HEK293 (cell line): ENCODE measurements at regions not wholly inside any gene's neighbourhood (a gene's known extent, or its start where the extent isn't known, plus 50 kb on each side); places are given as distances from the start of the nearest gene placed in this dataset.

Source experiments
- CTCF ChIA-PET: fragments of 350-600 bp; formaldehyde crosslinking; extraction: SDS; loops from one replicate; lab custom pipeline; 2021; ENCODE audit warnings: antibody characterized with exemption; lab: Yijun Ruan, JAX
- POLR2A ChIA-PET: fragments of 300-600 bp; formaldehyde crosslinking; extraction: SDS; loops from one replicate; lab custom pipeline; 2020; ENCODE audit warnings: antibody characterized with exemption, inconsistent platforms; lab: Yijun Ruan, JAX
- H3K27ac ChIP-seq: fragments of 200-500 bp; sonication (Bioruptor generic); 2 replicates; pipeline ENCODE4 v1.5.1; 2014; ENCODE audit warnings: low read depth, low read length, control low read depth, inconsistent platforms; ENCODE audit errors: extremely low read depth
- H3K36me3 ChIP-seq, 2 experiments: fragments of 200-500 bp in 1 of 2; sonication (Bioruptor generic) in 1 of 2; 1 replicate in 1 of 2; 2 replicates in 1 of 2; pipeline ENCODE4 v1.5.1; 2014 to 2017; ENCODE audit warnings: inconsistent platforms in 2 of 2, low read length in 2 of 2; ENCODE audit not compliant: control insufficient read depth in 2 of 2, insufficient read depth in 1 of 2
- H3K4me1 ChIP-seq: fragments of 200-500 bp; sonication (Bioruptor generic); 2 replicates; pipeline ENCODE4 v1.5.1; 2014; ENCODE audit warnings: mild to moderate bottlenecking, low read length, inconsistent platforms; ENCODE audit not compliant: control insufficient read depth, insufficient read depth
- H3K4me3 ChIP-seq: 2 replicates; pipeline ENCODE4 v1.5.1; 2011; ENCODE audit warnings: low read depth, mild to moderate bottlenecking, control low read depth, low read length, moderate library complexity
- H3K9me3 ChIP-seq: fragments of 200-500 bp; sonication (Bioruptor generic); 2 replicates; pipeline ENCODE4 v1.5.1; 2014; ENCODE audit warnings: low read depth, low read length, inconsistent platforms; ENCODE audit not compliant: control insufficient read depth, insufficient read depth
- INSM2 ChIP-seq: fragments of 450-650 bp; formaldehyde crosslinking; IDR thresholded peaks from 2 replicates; pipeline ENCODE4 v1.5.1; 2016; ENCODE audit warnings: missing biosample characterization, missing genetic modification characterization
- KLF1 ChIP-seq: fragments of 450-650 bp; formaldehyde crosslinking; IDR thresholded peaks from 2 replicates; pipeline ENCODE4 v1.5.1; 2016; ENCODE audit warnings: missing biosample characterization, missing genetic modification characterization
- KLF16 ChIP-seq: fragments of 450-650 bp; formaldehyde crosslinking; IDR thresholded peaks from 2 replicates; pipeline ENCODE4 v1.5.1; 2017; ENCODE audit warnings: missing biosample characterization, missing genetic modification characterization
- REPIN1 ChIP-seq: fragments of 450-650 bp; formaldehyde crosslinking; IDR thresholded peaks from 2 replicates; pipeline ENCODE4 v1.5.1; 2017; ENCODE audit warnings: missing biosample characterization, missing genetic modification characterization, low read depth
- WT1 ChIP-seq: fragments of 450-650 bp; formaldehyde crosslinking; IDR thresholded peaks from 2 replicates; pipeline ENCODE4 v1.5.1; 2016; ENCODE audit warnings: missing biosample characterization, missing genetic modification characterization
- ZBTB20 ChIP-seq: fragments of 450-650 bp; formaldehyde crosslinking; IDR thresholded peaks from 2 replicates; pipeline ENCODE4 v1.5.1; 2016; ENCODE audit warnings: missing biosample characterization, missing genetic modification characterization
- ZNF140 ChIP-seq: fragments of 450-650 bp; formaldehyde crosslinking; IDR thresholded peaks from 2 replicates; pipeline ENCODE4 v1.5.1; 2016; ENCODE audit warnings: missing biosample characterization, missing genetic modification characterization
- ZNF16 ChIP-seq: fragments of 450-650 bp; formaldehyde crosslinking; IDR thresholded peaks from 2 replicates; pipeline ENCODE4 v1.5.1; 2016; ENCODE audit warnings: low read depth, missing biosample characterization, missing genetic modification characterization
- ZNF19 ChIP-seq: fragments of 450-650 bp; formaldehyde crosslinking; IDR thresholded peaks from 2 replicates; pipeline ENCODE4; 2016; ENCODE audit warnings: missing biosample characterization, missing genetic modification characterization, low read depth
- ZNF2 ChIP-seq: fragments of 450-650 bp; formaldehyde crosslinking; IDR thresholded peaks from 2 replicates; pipeline ENCODE4 v1.5.1; 2016; ENCODE audit warnings: missing biosample characterization, missing genetic modification characterization
- ZNF280C ChIP-seq: fragments of 450-650 bp; formaldehyde crosslinking; IDR thresholded peaks from 2 replicates; pipeline ENCODE4 v1.5.1; 2016; ENCODE audit warnings: missing biosample characterization, missing genetic modification characterization
- ZNF398 ChIP-seq: fragments of 450-650 bp; formaldehyde crosslinking; IDR thresholded peaks from 2 replicates; pipeline ENCODE4 v1.5.1; 2017; ENCODE audit warnings: missing biosample characterization, missing genetic modification characterization
- ZNF521 ChIP-seq: fragments of 450-650 bp; formaldehyde crosslinking; IDR thresholded peaks from 2 replicates; pipeline ENCODE4 v1.5.1; 2017; ENCODE audit warnings: missing biosample characterization, mild to moderate bottlenecking, missing genetic modification characterization
- ZNF600 ChIP-seq: fragments of 450-650 bp; formaldehyde crosslinking; IDR thresholded peaks from 2 replicates; pipeline ENCODE4 v1.5.1; 2016; ENCODE audit warnings: missing biosample characterization, missing genetic modification characterization
- ZNF629 ChIP-seq: fragments of 450-650 bp; formaldehyde crosslinking; IDR thresholded peaks from 2 replicates; pipeline ENCODE4 v1.5.1; 2017; ENCODE audit warnings: missing biosample characterization, missing genetic modification characterization
- ZNF660 ChIP-seq: fragments of 450-650 bp; IDR thresholded peaks from 2 replicates; pipeline ENCODE4 v1.5.1; 2018; ENCODE audit warnings: missing biosample characterization, mild to moderate bottlenecking, missing genetic modification characterization
- ZNF670 ChIP-seq: fragments of 450-650 bp; formaldehyde crosslinking; IDR thresholded peaks from 2 replicates; pipeline ENCODE4 v1.5.1; 2016; ENCODE audit warnings: missing biosample characterization, missing genetic modification characterization, low read depth
- ZNF701 ChIP-seq: fragments of 450-650 bp; formaldehyde crosslinking; IDR thresholded peaks from 2 replicates; pipeline ENCODE4 v1.5.1; 2016; ENCODE audit warnings: missing biosample characterization, missing genetic modification characterization
- ZNF792 ChIP-seq: fragments of 450-650 bp; formaldehyde crosslinking; IDR thresholded peaks from 2 replicates; pipeline ENCODE4 v1.5.1; 2016; ENCODE audit warnings: missing biosample characterization, missing genetic modification characterization
- TF ChIP-seq, protein P1 (sequence below): fragments of 450-650 bp; formaldehyde crosslinking; IDR thresholded peaks from 2 replicates; pipeline ENCODE4 v1.5.1; 2016; ENCODE audit warnings: missing biosample characterization, missing genetic modification characterization
- TF ChIP-seq, protein P2 (sequence below): fragments of 450-650 bp; formaldehyde crosslinking; IDR thresholded peaks from 2 replicates; pipeline ENCODE4; 2016; ENCODE audit warnings: missing biosample characterization, missing genetic modification characterization
- TF ChIP-seq, protein P3 (sequence below): fragments of 450-650 bp; formaldehyde crosslinking; IDR thresholded peaks from 2 replicates; pipeline ENCODE4 v1.5.1; 2017; ENCODE audit warnings: missing biosample characterization, missing genetic modification characterization

GRCh38 chr3:184443831-184444230 is 64.0 kb downstream of the CHRD start:
- H3K4me1 ChIP-seq, result no peaks in the 10 kb centered on the region
- no peak overlapping the region for H3K27ac ChIP-seq
- ChIA-PET CTCF (interaction anchor here (1.1 kb wide), 1 partner anchor 25 kb away, joined by 3 read pairs; no protein-coding TSS in a partner anchor), POLR2A (no interaction called here)
- H3K4me3 ChIP-seq, result no peak overlapping the region
- H3K9me3 ChIP-seq, result no peaks in the 10 kb centered on the region
- no peak for TF ChIP-seq REPIN1 (tag by site-specific recombination)
- no peak for TF ChIP-seq ZNF2 (tag by site-specific recombination)
- TF ChIP-seq ZNF16 (tag by site-specific recombination), result no peak
- TF ChIP-seq WT1 (tag by site-specific recombination), result no peak
- no peak for TF ChIP-seq ZNF792 (tag by site-specific recombination)
- no peak for TF ChIP-seq ZNF398 (tag by site-specific recombination)
- TF ChIP-seq KLF1 (tag by site-specific recombination), result no peak
- H3K36me3 ChIP-seq, result no peaks in the 10 kb centered on the region

DNA sequence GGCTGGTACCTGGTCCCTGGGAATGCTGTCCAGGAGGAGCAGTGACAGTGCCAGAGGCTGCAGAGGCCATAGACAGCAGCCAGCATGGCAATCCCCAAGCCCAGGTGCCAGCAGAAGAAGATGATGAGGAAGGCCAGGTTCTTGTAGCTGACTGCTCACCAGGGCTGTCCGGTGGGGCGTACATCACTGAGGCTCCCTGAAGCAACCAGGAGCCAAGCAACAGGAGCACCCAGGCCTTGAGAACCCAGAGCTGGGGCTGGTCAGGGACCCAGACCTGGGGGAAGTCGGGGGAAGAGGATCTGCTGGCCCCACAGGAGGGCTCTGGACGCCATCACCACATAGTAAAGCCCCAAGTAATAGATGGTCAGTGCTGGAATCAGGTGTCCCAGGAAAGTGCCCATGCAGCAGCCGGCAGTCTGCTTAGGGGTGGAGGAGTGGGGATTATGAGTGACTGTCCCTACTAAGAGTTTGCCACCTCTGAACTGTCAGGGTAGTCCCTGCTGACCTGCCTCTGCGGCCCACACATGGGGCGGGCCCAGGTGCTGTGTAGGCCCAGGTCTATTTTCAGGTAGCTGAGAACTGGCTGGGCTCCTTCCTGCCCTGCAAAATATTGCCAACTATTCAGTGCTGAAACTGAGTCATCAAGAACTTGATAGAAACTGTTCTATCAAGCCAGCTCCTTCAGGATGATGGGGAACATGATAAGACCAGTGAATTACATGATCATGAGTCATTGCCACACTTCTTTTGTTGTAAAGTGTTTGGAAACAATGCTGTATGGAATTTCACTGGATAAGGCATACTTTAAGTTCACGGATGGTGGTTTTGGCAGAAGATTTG is 68.7 kb downstream of the CHRD start:
- Histone ChIP-seq H3K27ac (no peak overlapping the region), H3K4me3 (no peak overlapping the region), H3K9me3 (no peaks in the 10 kb centered on the region), H3K36me3 (no peaks in the 10 kb centered on the region), H3K4me1 (no peaks in the 10 kb centered on the region)
- ChIA-PET POLR2A (no interaction called here), CTCF (interaction anchor here (0.7 to 1.3 kb wide), 3 partner anchors 18 to 85 kb away, joined by 3 to 6 read pairs (median 3); no protein-coding TSS in a partner anchor)
- TF ChIP-seq ZNF600 (tag by site-specific recombination) (peak; percentile 65), ZNF701 (tag by site-specific recombination) (no peak), INSM2 (tag by site-specific recombination) (no peak), ZNF280C (tag by site-specific recombination) (no peak), ZBTB20 (no peak), ZNF521 (tag by site-specific recombination) (no peak), ZNF140 (tag by site-specific recombination) (no peak), ZNF19 (tag by site-specific recombination) (no peak), KLF16 (no peak), ZNF629 (tag by site-specific recombination) (no peak), ZNF670 (tag by site-specific recombination) (no peak), ZNF660 (0 out of 2 replicates have a peak, but pooled peaks have one; percentile 24)
- TF ChIP-seq, protein P1, sequence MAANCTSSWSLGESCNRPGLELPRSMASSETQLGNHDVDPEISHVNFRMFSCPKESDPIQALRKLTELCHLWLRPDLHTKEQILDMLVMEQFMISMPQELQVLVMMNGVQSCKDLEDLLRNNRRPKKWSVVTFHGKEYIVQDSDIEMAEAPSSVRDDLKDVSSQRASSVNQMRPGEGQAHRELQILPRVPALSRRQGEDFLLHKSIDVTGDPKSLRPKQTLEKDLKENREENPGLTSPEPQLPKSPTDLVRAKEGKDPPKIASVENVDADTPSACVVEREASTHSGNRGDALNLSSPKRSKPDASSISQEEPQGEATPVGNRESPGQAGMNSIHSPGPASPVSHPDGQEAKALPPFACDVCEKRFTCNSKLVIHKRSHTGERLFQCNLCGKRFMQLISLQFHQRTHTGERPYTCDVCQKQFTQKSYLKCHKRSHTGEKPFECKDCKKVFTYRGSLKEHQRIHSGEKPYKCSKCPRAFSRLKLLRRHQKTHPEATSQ (tag by site-specific recombination), result no peak
- TF ChIP-seq, protein P2, sequence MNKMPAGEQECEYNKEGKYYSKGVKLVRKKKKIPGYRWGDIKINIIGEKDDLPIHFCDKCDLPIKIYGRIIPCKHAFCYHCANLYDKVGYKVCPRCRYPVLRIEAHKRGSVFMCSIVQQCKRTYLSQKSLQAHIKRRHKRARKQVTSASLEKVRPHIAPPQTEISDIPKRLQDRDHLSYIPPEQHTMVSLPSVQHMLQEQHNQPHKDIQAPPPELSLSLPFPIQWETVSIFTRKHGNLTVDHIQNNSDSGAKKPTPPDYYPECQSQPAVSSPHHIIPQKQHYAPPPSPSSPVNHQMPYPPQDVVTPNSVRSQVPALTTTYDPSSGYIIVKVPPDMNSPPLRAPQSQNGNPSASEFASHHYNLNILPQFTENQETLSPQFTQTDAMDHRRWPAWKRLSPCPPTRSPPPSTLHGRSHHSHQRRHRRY, result no peak
- TF ChIP-seq, protein P3, sequence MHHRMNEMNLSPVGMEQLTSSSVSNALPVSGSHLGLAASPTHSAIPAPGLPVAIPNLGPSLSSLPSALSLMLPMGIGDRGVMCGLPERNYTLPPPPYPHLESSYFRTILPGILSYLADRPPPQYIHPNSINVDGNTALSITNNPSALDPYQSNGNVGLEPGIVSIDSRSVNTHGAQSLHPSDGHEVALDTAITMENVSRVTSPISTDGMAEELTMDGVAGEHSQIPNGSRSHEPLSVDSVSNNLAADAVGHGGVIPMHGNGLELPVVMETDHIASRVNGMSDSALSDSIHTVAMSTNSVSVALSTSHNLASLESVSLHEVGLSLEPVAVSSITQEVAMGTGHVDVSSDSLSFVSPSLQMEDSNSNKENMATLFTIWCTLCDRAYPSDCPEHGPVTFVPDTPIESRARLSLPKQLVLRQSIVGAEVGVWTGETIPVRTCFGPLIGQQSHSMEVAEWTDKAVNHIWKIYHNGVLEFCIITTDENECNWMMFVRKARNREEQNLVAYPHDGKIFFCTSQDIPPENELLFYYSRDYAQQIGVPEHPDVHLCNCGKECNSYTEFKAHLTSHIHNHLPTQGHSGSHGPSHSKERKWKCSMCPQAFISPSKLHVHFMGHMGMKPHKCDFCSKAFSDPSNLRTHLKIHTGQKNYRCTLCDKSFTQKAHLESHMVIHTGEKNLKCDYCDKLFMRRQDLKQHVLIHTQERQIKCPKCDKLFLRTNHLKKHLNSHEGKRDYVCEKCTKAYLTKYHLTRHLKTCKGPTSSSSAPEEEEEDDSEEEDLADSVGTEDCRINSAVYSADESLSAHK (tag by site-specific recombination), result 0 out of 2 replicates have a peak, but pooled peaks have one; percentile 22
